ENCODE measurements at regions not wholly inside any gene's neighbourhood (a gene's known extent, or its start where the extent isn't known, plus 50 kb on each side); places are given as distances from the start of the nearest gene placed in this dataset.

DNA sequence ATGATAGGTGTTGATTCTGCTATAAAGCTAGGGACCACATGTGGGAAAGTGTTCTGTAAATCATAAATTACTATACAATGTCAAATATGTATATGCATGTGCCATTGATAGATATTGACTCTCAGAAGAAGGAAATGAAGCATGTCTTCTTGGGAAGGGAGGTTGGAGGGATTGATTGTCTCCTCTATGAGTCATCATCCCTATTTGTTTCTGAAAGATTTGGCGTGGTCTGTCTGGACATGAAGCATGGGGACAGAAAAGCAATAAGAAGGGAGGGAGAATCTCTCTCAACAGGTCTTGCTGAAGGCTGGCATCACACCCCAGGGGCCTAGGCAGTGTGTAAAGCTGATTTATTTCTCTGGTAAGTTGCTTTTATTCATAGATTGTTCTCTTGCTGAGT lies 98.0 kb upstream of the KCNJ6 start:
- no peaks in the 10 kb centered on the region for H3K4me1 Mint-ChIP-seq
- DNase-seq, result no peak
- no peak overlapping the region for H3K4me3 Mint-ChIP-seq
- H3K27ac Mint-ChIP-seq, result no peak overlapping the region
- H3K9me3 Mint-ChIP-seq, result no peaks in the 10 kb centered on the region
- H3K36me3 Mint-ChIP-seq, result no peaks in the 10 kb centered on the region
- H3K27me3 Mint-ChIP-seq, result peaks cover 8% of the 10 kb centered on the region

DNA sequence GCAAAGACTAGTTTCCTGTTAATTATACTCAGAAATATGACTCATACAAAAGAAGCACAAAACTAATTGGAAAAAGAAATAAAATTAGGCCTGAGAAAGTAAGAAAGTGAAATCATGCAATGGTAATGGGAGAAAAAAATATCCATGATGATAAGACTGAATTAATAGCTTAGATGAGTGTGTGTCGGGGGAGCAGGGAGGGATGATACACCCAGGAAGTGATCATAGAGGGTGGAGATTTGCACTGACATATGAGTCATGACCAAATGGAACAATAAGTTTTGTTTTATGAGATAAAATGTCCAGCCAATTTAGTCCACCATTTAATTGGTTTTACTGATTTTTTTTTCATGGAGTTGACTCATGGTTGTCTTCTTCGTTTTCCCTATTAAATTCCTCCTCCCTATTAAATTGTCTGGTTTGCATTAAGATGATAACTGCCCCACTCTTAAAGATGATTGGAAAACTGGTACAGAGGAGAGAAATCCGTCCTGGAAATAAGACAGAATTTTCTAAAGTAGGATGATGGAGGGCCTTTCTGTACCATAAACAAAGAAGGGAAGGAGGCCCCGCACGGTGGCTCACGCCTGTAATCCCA lies 111.7 kb upstream of the KCNJ6 start:
- Mint-ChIP-seq H3K27me3 (peaks cover 15% of the 10 kb centered on the region), H3K4me3 (no peak overlapping the region), H3K27ac (no peak overlapping the region), H3K9me3 (no peaks in the 10 kb centered on the region), H3K36me3 (no peaks in the 10 kb centered on the region), H3K4me1 (no peaks in the 10 kb centered on the region)
- no peak for DNase-seq

DNA sequence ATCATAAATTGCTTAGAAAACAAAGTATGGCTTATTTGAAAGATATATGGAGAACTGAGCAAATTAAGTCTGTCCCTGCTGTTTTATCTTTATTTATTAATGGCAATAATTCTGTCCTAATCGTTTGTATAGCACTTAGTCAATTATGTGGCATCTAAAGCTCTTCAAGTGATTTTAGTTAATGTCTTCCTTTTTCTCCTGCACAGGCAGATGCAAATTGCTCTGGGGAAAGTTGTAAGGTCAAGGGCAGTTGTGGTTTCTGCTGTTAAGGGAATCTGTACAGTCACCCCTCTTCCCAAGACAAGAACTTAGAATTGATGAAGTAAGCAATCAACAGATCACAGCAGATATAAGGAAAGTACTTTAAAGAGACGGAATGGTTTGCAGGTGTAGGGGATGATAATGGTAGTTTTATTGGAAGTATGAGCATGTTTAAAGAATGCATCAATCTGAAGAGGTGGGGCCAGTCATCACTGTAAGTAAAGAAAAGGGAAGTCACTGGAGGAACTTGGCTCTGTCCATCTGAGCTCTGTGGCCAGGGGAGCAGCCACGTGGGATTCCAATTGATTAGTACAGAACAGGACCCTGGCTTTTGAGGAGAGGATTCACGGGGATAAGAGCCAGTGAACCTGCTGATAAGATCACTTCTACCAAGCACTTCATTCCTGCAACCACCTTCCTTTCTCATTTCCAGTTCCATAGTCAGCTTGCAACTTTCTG lies 116.0 kb upstream of the KCNJ6 start:
- peaks cover 12% of the 10 kb centered on the region for H3K27me3 Mint-ChIP-seq
- H3K36me3 Mint-ChIP-seq, result no peaks in the 10 kb centered on the region
- no peak overlapping the region for H3K4me3 Mint-ChIP-seq
- H3K4me1 Mint-ChIP-seq, result no peaks in the 10 kb centered on the region
- no peak for DNase-seq
- no peak overlapping the region for H3K27ac Mint-ChIP-seq
- no peaks in the 10 kb centered on the region for H3K9me3 Mint-ChIP-seq

DNA sequence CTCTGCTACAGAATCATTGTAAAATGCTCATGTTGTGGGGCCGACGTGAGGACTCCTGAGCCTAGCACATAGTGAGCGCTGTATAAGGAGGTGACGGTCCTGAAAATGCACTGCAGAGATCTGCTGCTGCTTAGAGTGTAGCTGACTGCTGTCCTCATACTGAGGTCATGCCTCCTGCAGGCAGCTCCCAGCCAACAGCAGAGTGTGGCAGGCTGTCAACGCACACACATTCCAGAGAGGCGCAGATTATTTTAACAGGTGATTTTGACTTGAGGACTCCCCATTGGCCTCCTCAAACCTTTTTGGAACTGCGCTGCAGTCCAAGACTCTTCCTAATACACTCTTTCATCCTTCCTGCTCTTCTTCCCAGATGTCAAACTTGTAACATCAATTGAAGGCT lies 119.8 kb upstream of the KCNJ6 start:
- DNase-seq, result no peak
- H3K27me3 Mint-ChIP-seq, result peaks cover 11% of the 10 kb centered on the region
- no peaks in the 10 kb centered on the region for H3K9me3 Mint-ChIP-seq
- no peak overlapping the region for H3K4me3 Mint-ChIP-seq
- no peaks in the 10 kb centered on the region for H3K36me3 Mint-ChIP-seq
- no peak overlapping the region for H3K27ac Mint-ChIP-seq
- H3K4me1 Mint-ChIP-seq, result no peaks in the 10 kb centered on the region

DNA sequence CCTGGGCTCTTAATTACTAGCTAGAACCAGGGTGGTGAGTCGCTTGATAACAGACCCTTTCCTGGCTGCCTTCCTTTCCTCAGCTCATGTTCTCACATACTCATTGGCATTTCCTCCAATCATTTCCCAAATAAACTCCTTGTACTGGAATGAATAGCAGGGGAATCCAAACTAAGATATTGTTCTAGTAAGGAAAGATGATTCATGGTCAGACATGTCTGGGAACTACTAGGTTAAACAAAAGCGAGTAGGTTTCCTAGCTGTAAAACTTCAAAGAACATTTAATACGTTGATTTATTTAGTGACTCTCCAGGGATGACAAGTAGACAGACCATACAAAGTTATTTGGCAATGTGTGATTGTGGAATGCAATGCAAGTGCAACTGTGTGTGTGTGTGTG lies 121.2 kb upstream of the KCNJ6 start:
- Mint-ChIP-seq H3K9me3 (no peaks in the 10 kb centered on the region), H3K4me3 (no peak overlapping the region), H3K27ac (no peak overlapping the region), H3K27me3 (peaks cover 15% of the 10 kb centered on the region), H3K4me1 (no peaks in the 10 kb centered on the region), H3K36me3 (no peaks in the 10 kb centered on the region)
- DNase-seq, result no peak

DNA sequence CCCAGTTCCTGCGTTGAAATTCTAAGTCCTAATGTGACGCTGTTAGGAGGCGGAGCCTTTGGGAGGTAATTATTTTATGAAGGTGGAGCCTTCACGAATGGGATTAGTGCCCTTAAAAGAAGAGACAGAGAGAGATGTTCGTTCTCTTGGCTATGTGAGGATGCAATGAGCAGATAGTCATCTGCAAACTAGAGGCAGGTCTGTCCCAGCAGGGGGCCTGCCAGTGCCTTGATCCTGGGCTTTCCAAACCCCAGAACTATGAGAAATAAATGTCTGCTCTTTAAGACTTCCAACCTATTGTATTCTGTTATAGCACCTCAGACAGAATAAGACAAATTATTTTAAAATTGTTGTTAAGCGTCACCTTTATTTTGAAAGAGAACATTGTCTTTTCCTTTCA lies 123.1 kb upstream of the KCNJ6 start:
- Mint-ChIP-seq H3K27ac (no peak overlapping the region), H3K36me3 (no peaks in the 10 kb centered on the region)

DNA sequence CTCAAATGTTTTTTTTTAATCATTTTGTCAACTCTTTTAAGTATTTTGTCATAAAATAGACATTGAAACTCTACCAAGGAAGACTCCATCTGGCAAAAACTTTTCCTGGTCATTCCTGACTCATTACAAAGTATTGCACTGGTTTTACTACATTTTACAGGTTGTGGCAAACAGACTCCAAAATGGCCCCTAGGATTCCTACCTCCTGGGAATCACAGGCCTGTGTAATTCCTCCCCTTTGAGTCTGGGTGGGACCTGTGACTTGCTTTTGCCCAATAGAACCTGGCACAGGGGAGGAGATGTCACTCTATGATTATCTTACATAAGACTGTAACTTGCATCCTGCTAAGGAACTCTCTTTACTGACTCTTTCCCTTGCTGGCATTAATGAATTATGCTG lies 123.6 kb upstream of the KCNJ6 start:
- Mint-ChIP-seq H3K27ac (no peak overlapping the region), H3K27me3 (peaks cover 26% of the 10 kb centered on the region), H3K4me3 (no peak overlapping the region), H3K4me1 (no peaks in the 10 kb centered on the region), H3K36me3 (no peaks in the 10 kb centered on the region), H3K9me3 (no peaks in the 10 kb centered on the region)
- DNase-seq, result no peak

More for the DNA sequence above, 123.1 kb upstream of the KCNJ6 start:
- peaks cover 23% of the 10 kb centered on the region for H3K27me3 Mint-ChIP-seq
- no peak overlapping the region for H3K4me3 Mint-ChIP-seq
- H3K9me3 Mint-ChIP-seq, result no peaks in the 10 kb centered on the region
- no peaks in the 10 kb centered on the region for H3K4me1 Mint-ChIP-seq
- no peak for DNase-seq

DNA sequence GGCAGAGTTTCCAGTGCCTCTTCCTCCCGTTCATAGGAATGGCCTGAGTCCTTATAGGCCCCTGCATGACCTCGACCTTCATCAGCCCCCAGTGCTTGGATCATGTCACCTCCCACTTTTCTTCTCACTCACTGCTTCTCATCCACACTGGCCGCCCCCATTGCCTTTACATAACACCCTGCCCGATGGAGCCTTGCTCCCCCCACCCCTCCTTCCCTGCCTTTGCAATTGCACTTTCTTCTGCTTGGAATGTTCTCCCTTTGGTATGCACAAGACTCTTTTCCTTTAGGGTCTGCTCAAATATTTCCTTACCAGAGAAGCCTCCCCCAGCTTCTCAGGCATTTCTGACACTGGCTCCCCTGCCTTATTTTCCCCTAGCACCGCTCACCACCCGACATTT lies 125.2 kb upstream of the KCNJ6 start:
- Mint-ChIP-seq H3K9me3 (no peaks in the 10 kb centered on the region), H3K4me3 (no peak overlapping the region), H3K36me3 (no peaks in the 10 kb centered on the region), H3K27ac (no peak overlapping the region), H3K4me1 (no peaks in the 10 kb centered on the region), H3K27me3 (peaks cover 34% of the 10 kb centered on the region)
- DNase-seq, result no peak

DNA sequence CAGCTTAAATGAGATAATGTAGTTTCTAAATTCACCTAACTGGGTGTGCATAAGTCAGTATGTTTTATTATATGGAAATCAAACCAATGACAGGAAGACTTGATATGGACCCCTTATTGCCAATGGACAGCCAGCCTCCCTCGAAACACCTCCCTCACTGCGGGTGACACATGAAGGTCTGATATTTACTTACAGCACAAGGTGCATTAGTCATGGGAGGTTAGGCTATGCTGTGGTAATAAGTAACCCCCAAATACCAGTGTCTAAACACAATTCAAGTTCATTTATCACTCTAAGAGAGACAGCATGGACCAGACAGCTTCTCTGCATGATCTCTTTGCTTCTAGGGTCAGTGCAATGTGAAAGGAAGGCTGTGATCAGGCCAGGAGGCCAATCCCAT lies 126.0 kb upstream of the KCNJ6 start:
- no peak overlapping the region for H3K4me3 Mint-ChIP-seq
- H3K27me3 Mint-ChIP-seq, result peaks cover 31% of the 10 kb centered on the region
- no peaks in the 10 kb centered on the region for H3K36me3 Mint-ChIP-seq
- DNase-seq, result no peak
- no peaks in the 10 kb centered on the region for H3K9me3 Mint-ChIP-seq
- H3K4me1 Mint-ChIP-seq, result no peaks in the 10 kb centered on the region
- no peak overlapping the region for H3K27ac Mint-ChIP-seq

DNA sequence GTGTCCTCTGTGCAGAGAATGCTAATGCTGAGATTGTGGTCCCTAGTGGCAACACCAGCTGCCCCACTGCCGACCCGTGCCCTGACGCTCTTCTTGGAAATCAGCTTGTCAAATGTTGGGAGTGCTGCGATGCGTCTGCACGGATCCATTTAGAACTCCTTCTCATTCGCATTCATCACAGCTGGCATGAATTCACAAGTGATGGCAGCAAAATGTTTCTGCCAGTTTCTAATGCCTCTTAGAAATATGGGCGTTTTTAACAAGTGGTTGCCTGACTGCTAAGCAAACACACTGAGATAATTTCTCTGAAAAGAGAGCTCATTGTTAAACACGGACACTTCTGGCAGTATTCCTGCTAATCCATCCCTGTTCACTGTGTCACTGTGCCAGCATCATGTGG lies 131.9 kb upstream of the KCNJ6 start:
- no peak for DNase-seq
- H3K4me3 Mint-ChIP-seq, result no peak overlapping the region
- H3K27me3 Mint-ChIP-seq, result peaks cover 27% of the 10 kb centered on the region
- H3K4me1 Mint-ChIP-seq, result no peaks in the 10 kb centered on the region
- H3K27ac Mint-ChIP-seq, result no peak overlapping the region
- H3K36me3 Mint-ChIP-seq, result no peaks in the 10 kb centered on the region
- no peaks in the 10 kb centered on the region for H3K9me3 Mint-ChIP-seq

DNA sequence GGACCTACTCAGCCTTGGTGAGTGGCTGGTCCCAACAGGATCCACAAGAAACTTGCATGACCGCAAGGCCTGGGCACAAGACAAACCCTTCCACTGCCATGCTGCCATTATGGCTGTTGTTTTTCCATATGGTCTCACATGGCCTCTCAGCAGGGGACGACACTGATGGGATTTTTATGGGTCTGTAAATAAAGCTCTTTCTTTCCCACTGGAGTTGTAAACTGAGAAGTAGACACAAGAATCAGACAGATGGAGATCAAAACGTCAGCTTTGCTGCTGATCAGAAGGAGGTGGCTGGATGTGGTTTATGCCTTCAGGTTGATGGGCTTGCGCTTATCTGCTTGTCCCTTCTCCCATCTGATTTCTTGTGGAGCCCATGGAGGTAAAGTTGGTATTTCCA lies 138.1 kb upstream of the KCNJ6 start:
- Mint-ChIP-seq H3K4me3 (no peak overlapping the region), H3K27me3 (peaks cover 14% of the 10 kb centered on the region), H3K27ac (no peak overlapping the region), H3K9me3 (no peaks in the 10 kb centered on the region), H3K4me1 (no peaks in the 10 kb centered on the region), H3K36me3 (no peaks in the 10 kb centered on the region)
- no peak for DNase-seq

DNA sequence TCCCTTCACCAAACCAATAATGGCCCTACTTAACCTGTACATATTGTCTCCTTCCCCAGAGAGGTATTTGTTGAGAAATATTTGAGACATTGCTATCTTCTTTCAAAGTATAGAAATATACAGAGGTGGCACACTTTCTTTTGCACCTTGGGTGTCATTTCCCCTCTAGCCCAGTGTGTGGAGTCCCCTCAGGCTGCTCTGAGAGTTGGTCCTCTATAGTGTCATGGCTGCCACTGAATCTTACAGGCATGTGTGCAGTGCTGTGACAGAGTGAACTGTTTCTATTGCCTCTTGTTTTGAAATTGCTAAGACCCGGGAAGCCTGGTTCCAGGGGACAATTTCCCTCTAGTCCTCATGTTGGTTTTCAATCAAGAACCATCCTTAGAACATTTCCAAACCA lies 140.2 kb upstream of the KCNJ6 start:
- no peaks in the 10 kb centered on the region for H3K4me1 Mint-ChIP-seq
- no peak overlapping the region for H3K27ac Mint-ChIP-seq
- no peak for DNase-seq
- no peak overlapping the region for H3K4me3 Mint-ChIP-seq
- H3K9me3 Mint-ChIP-seq, result no peaks in the 10 kb centered on the region
- no peaks in the 10 kb centered on the region for H3K36me3 Mint-ChIP-seq
- peaks cover 12% of the 10 kb centered on the region for H3K27me3 Mint-ChIP-seq

DNA sequence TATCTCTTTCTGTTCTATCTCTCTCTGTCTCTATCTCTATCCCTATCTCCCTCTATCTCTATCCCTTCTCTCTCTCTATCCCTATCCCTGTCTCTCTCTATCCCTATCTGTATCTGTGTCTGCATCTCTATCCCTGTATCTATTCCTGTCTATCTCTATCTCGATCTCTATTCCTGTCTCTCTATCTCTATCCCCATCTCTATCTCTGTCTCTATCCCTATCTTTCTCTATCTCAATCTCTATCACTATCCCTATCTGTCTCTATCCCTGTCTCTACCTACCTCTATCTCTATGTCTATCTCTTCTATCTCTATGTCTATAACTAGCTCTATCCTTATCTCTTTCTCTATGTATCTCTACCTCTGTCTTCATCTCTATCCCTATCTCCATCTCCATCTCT lies 141.4 kb upstream of the KCNJ6 start:
- Mint-ChIP-seq H3K4me3 (no peak overlapping the region), H3K27me3 (peaks cover 12% of the 10 kb centered on the region), H3K27ac (no peak overlapping the region), H3K36me3 (no peaks in the 10 kb centered on the region), H3K4me1 (no peaks in the 10 kb centered on the region), H3K9me3 (no peaks in the 10 kb centered on the region)
- no peak for DNase-seq

DNA sequence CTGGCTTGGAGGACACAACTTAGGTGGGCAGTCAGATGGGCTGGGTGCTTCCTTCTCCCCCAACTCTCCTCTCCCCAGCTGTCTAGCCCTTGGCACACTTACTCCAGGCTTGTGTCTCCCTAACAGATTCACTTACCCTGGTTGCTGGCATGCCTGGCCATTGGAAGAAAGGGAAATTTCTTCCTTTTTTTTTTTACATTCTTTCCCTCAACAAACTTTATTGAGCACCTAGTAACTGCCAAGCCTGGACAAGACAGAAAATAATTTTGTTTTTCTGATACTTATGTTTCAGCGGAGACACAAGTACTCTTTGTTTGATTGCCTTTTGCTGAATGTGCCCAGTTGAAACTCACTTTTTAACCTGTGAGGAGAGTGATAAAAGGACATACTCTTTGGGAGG lies 144.3 kb upstream of the KCNJ6 start:
- Mint-ChIP-seq H3K4me1 (no peaks in the 10 kb centered on the region), H3K4me3 (no peak overlapping the region), H3K9me3 (no peaks in the 10 kb centered on the region), H3K27ac (no peak overlapping the region), H3K27me3 (peaks cover 15% of the 10 kb centered on the region), H3K36me3 (no peaks in the 10 kb centered on the region)
- no peak for DNase-seq

DNA sequence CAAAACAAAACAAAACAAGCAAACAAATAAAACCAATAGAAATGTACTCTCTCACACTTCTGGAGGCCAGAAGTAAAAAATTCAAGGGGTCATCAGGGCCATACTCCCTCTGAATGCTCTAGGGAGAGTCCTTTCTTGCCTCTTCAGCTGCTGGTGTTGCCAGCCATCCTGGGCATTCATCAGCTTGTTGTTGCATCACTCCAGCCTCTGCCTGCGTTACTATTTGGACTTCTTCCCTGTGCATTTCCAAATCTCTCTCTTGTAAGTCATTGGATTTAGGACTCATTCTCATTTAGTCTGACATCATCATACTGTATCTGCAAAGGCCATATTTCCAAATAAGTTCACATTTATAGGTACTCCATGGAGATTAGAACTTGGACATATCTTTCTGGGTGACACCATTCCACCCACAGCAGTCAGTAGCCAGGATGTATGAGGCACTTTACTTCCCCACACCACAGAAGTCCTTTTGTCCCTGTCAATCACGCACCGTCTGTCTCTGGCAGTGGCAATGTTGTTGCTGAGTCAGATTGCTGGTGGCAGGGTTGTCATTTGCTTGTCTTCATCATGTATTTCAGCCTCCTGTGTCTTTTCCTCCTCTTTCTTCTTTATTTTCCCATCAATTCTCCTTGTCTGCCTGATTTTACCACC lies 151.0 kb upstream of the KCNJ6 start:
- H3K36me3 Mint-ChIP-seq, result no peaks in the 10 kb centered on the region
- no peak for DNase-seq
- no peaks in the 10 kb centered on the region for H3K4me1 Mint-ChIP-seq
- peaks cover 19% of the 10 kb centered on the region for H3K27me3 Mint-ChIP-seq
- H3K27ac Mint-ChIP-seq, result no peak overlapping the region
- H3K4me3 Mint-ChIP-seq, result no peak overlapping the region
- no peaks in the 10 kb centered on the region for H3K9me3 Mint-ChIP-seq

DNA sequence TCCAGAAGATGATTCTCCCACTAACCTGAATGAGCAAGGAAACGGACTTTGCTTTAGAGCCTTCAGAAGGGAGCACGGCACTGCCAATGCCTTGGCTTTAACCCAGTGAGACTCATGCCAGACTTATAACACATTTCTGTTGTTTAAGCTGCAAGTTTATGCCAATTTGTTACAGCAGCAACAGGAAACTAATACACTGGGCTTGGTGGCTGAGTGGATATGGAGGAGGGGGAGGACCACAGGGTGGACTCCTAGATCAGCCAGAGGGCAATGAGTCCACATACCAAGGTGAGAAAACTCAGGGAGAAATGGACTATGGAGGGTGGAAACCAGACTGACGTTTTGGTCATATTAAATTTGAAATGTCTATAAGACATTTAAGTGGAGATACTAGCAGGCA lies 156.2 kb upstream of the KCNJ6 start:
- Mint-ChIP-seq H3K9me3 (no peaks in the 10 kb centered on the region), H3K36me3 (no peaks in the 10 kb centered on the region), H3K27me3 (peaks cover 17% of the 10 kb centered on the region), H3K4me3 (no peak overlapping the region), H3K27ac (no peak overlapping the region), H3K4me1 (no peaks in the 10 kb centered on the region)
- no peak for DNase-seq
